Mesothelial cell of epicardium (in vitro differentiated cells): ENCODE measurements at regions not wholly inside any gene's neighbourhood (a gene's known extent, or its start where the extent isn't known, plus 50 kb on each side); places are given as distances from the start of the nearest gene placed in this dataset.
A peak's percentile ranks its signal among the peaks of the same experiment; 100 is the strongest.

Source experiments
- DNase-seq, 2 experiments: peaks; one replicate each; pipeline ENCODE4 v3.0.0; 2021; ENCODE audit warnings: low spot score in 2 of 2; ENCODE audit not compliant: unreplicated experiment in 2 of 2
- H3K27ac Mint-ChIP-seq: 2 replicates; pipeline ENCODE4 v1.8.0; 2021; ENCODE audit warnings: mixed read lengths
- H3K27me3 Mint-ChIP-seq: 2 replicates; pipeline ENCODE4 v1.8.0; 2021; ENCODE audit warnings: low read depth, mixed read lengths
- H3K36me3 Mint-ChIP-seq: 2 replicates; pipeline ENCODE4 v1.8.0; 2021; ENCODE audit warnings: mixed read lengths
- H3K4me1 Mint-ChIP-seq: 2 replicates; pipeline ENCODE4 v1.8.0; 2021; ENCODE audit warnings: mixed read lengths
- H3K4me3 Mint-ChIP-seq: 2 replicates; pipeline ENCODE4 v1.8.0; 2021; ENCODE audit warnings: mild to moderate bottlenecking, moderate library complexity, mixed read lengths
- H3K9me3 Mint-ChIP-seq: 2 replicates; pipeline ENCODE4 v1.8.0; 2021; ENCODE audit warnings: mixed read lengths
- CTCF ChIP-seq: fragments of 200-600 bp; sonication (generic); IDR thresholded peaks from one replicate; pipeline ENCODE4 v1.5.0; 2021; ENCODE audit warnings: antibody characterized with exemption; ENCODE audit not compliant: unreplicated experiment

GRCh38 chr2:156826341-156826933, 390.3 kb downstream of the GPD2 start:
- no peak overlapping the region for H3K4me3 Mint-ChIP-seq
- no peaks in the 10 kb centered on the region for H3K27me3 Mint-ChIP-seq
- peaks cover 3% of the 10 kb centered on the region for H3K36me3 Mint-ChIP-seq
- no peak for DNase-seq
- H3K4me1 Mint-ChIP-seq, result no peaks in the 10 kb centered on the region
- TF ChIP-seq CTCF, result no peak
- peak overlapping the region; percentile 17 for H3K27ac Mint-ChIP-seq
- peaks cover 16% of the 10 kb centered on the region for H3K9me3 Mint-ChIP-seq

DNA sequence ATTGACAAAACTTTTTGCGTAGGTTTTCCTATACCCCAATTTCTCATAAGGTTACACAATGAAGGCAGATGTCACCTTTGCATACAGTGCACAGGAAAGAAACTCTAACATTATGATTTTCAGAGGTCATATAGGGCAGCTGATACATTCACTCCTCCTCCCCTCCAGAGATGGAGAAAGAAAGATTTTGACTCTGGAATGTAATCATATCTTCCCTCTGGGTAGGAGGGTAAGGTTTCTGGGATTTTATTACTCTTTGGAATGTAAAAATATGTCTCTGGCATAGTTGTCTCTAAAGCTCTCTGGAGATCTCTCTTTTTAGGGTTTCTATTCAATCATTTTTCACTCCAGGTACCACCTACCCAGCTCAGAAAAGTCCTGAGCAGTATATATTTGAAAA, 398.3 kb downstream of the GPD2 start:
- no peak overlapping the region for H3K4me3 Mint-ChIP-seq
- no peaks in the 10 kb centered on the region for H3K36me3 Mint-ChIP-seq
- peaks cover 19% of the 10 kb centered on the region for H3K9me3 Mint-ChIP-seq
- H3K4me1 Mint-ChIP-seq, result peaks cover 4% of the 10 kb centered on the region
- no peaks in the 10 kb centered on the region for H3K27me3 Mint-ChIP-seq
- no peak for DNase-seq
- no peak for TF ChIP-seq CTCF
- no peak overlapping the region for H3K27ac Mint-ChIP-seq

- Mint-ChIP-seq H3K27me3 (no peaks in the 10 kb centered on the region), H3K4me1 (peaks cover 4% of the 10 kb centered on the region), H3K9me3 (peaks cover 3% of the 10 kb centered on the region)
These were observed 401.6 kb downstream of the GPD2 start for GRCh38 chr2:156837635-156838370.

GRCh38 chr2:156841321-156841720, 405.1 kb downstream of the GPD2 start:
- H3K27me3 Mint-ChIP-seq, result no peaks in the 10 kb centered on the region
- peaks cover 2% of the 10 kb centered on the region for H3K4me1 Mint-ChIP-seq
- H3K27ac Mint-ChIP-seq, result no peak overlapping the region
- no peak for TF ChIP-seq CTCF
- DNase-seq, result no peak
- H3K9me3 Mint-ChIP-seq, result no peaks in the 10 kb centered on the region
- H3K36me3 Mint-ChIP-seq, result no peaks in the 10 kb centered on the region
- H3K4me3 Mint-ChIP-seq, result no peak overlapping the region

More at GRCh38 chr2:156837635-156838370, 401.6 kb downstream of the GPD2 start:
- Mint-ChIP-seq H3K27ac (no peak overlapping the region), H3K4me3 (no peak overlapping the region), H3K36me3 (no peaks in the 10 kb centered on the region)
- no peak for DNase-seq
- TF ChIP-seq CTCF, result no peak

- Mint-ChIP-seq H3K27me3 (no peaks in the 10 kb centered on the region), H3K9me3 (no peaks in the 10 kb centered on the region), H3K4me1 (no peaks in the 10 kb centered on the region), H3K27ac (no peak overlapping the region), H3K4me3 (no peak overlapping the region), H3K36me3 (no peaks in the 10 kb centered on the region)
- DNase-seq, result no peak
- no peak for TF ChIP-seq CTCF
These were observed 409.8 kb downstream of the GPD2 start for GRCh38 chr2:156845806-156846558.
